Neuronal stem cell (in vitro differentiated cells): ENCODE measurements at regions not wholly inside any gene's neighbourhood (a gene's known extent, or its start where the extent isn't known, plus 50 kb on each side); places are given as distances from the start of the nearest gene placed in this dataset.
A peak's percentile ranks its signal among the peaks of the same experiment; 100 is the strongest.

Experiments
- DNase-seq: peaks from one replicate; pipeline ENCODE4 v3.0.0-alpha.2; 2013; ENCODE audit warnings: low spot score
- H2AFZ ChIP-seq: one replicate; pipeline ENCODE4 v1.6.1; 2013; ENCODE audit warnings: mild to moderate bottlenecking, low read length, inconsistent platforms
- H2AK5ac ChIP-seq: 2 replicates; pipeline ENCODE4 v1.6.1; 2013; ENCODE audit warnings: low read depth, mild to moderate bottlenecking, inconsistent platforms, low read length, moderate library complexity, mixed read lengths
- H2BK120ac ChIP-seq: 2 replicates; pipeline ENCODE4 v1.6.1; 2013; ENCODE audit warnings: low read depth, mild to moderate bottlenecking, inconsistent platforms, low read length, moderate library complexity, mixed read lengths
- H2BK12ac ChIP-seq: one replicate; pipeline ENCODE4 v1.6.1; 2013; ENCODE audit warnings: low read length, inconsistent platforms
- H2BK15ac ChIP-seq: 2 replicates; pipeline ENCODE4 v1.6.1; 2013; ENCODE audit warnings: mild to moderate bottlenecking, low read length, inconsistent platforms, mixed read lengths
- H2BK5ac ChIP-seq: one replicate; pipeline ENCODE4 v1.6.1; 2013; ENCODE audit warnings: inconsistent platforms, mild to moderate bottlenecking, low read length, moderate library complexity
- H3K14ac ChIP-seq: one replicate; pipeline ENCODE4 v1.6.1; 2013; ENCODE audit warnings: low read length, inconsistent platforms
- H3K18ac ChIP-seq: 2 replicates; pipeline ENCODE4 v1.6.1; 2013; ENCODE audit warnings: low read length, inconsistent platforms
- H3K23ac ChIP-seq: 2 replicates; pipeline ENCODE4 v1.6.1; 2013; ENCODE audit warnings: low read depth, mild to moderate bottlenecking, mixed read lengths, low read length, inconsistent platforms; ENCODE audit not compliant: poor library complexity
- H3K27ac ChIP-seq: replicated peaks from 3 replicates; pipeline ENCODE4 v1.5.1; 2013; ENCODE audit warnings: low read length, inconsistent platforms
- H3K27me3 ChIP-seq, 3 experiments: 2 replicates each; pipeline ENCODE4 v1.6.1; 2013; ENCODE audit warnings: low read length in 3 of 3, mild to moderate bottlenecking in 2 of 3, inconsistent platforms in 1 of 3, low read depth in 1 of 3, mixed read lengths in 1 of 3, moderate library complexity in 1 of 3; ENCODE audit not compliant: control insufficient read depth in 3 of 3, insufficient read depth in 3 of 3
- H3K36me3 ChIP-seq, 2 donors: replicated peaks in 1 of 2; 2 replicates each; pipeline ENCODE4 v1.6.1; 2013; ENCODE audit warnings: low read length in 2 of 2; ENCODE audit not compliant: control insufficient read depth in 2 of 2, insufficient read depth in 2 of 2
- H3K4ac ChIP-seq: 2 replicates; pipeline ENCODE4 v1.6.1; 2013; ENCODE audit warnings: inconsistent platforms, mild to moderate bottlenecking, low read length, moderate library complexity
- H3K4me1 ChIP-seq, 2 donors: 1 replicate in 1 of 2; 2 replicates in 1 of 2; pipeline ENCODE4 v1.6.1; 2013; ENCODE audit warnings: low read length in 2 of 2, low read depth in 1 of 2; ENCODE audit not compliant: control insufficient read depth in 2 of 2, insufficient read depth in 1 of 2
- H3K4me2 ChIP-seq: one replicate; pipeline ENCODE4 v1.6.1; 2013; ENCODE audit warnings: mild to moderate bottlenecking, low read length, inconsistent platforms; ENCODE audit not compliant: insufficient read depth, poor library complexity, severe bottlenecking
- H3K4me3 ChIP-seq, 2 donors: 2 replicates each; pipeline ENCODE4 v1.5.1; 2013; ENCODE audit warnings: low read length in 2 of 2, mild to moderate bottlenecking in 2 of 2, inconsistent platforms in 1 of 2, moderate library complexity in 1 of 2
- H3K79me1 ChIP-seq: one replicate; pipeline ENCODE4 v1.6.1; 2013; ENCODE audit warnings: low read depth, mild to moderate bottlenecking, inconsistent platforms, low read length, moderate library complexity
- H3K9ac ChIP-seq: one replicate; pipeline ENCODE4 v1.6.1; 2013; ENCODE audit warnings: mild to moderate bottlenecking, low read depth, low read length, inconsistent platforms; ENCODE audit not compliant: poor library complexity
- H3K9me3 ChIP-seq, 2 donors: replicated peaks in 1 of 2; 2 replicates each; pipeline versions ENCODE3 to v1.6.1; 2013; ENCODE audit warnings: low read length in 2 of 2, mild to moderate bottlenecking in 2 of 2, inconsistent platforms in 1 of 2, low read depth in 1 of 2, mixed read lengths in 1 of 2, moderate library complexity in 1 of 2; ENCODE audit not compliant: control insufficient read depth in 2 of 2, insufficient read depth in 1 of 2
- H4K8ac ChIP-seq: one replicate; pipeline ENCODE4 v1.6.1; 2013; ENCODE audit warnings: low read depth, mild to moderate bottlenecking, inconsistent platforms, low read length, moderate library complexity
- H4K91ac ChIP-seq: one replicate; pipeline ENCODE4 v1.6.1; 2013; ENCODE audit warnings: low read length, low read depth, mild to moderate bottlenecking, inconsistent platforms; ENCODE audit not compliant: poor library complexity
- WGBS, 2 donors: extraction: QIAGEN DNeasy Blood & Tissue Kit; methylation state at CpG; one replicate each; pipeline ENCODE4 v1.1.7; 2013; ENCODE audit warnings: missing lambda C conversion rate in 2 of 2, mixed read lengths in 1 of 2; ENCODE audit not compliant: insufficient read length in 2 of 2, insufficient replicate concordance in 1 of 2; ENCODE audit errors: extremely low coverage in 2 of 2; 5-methylcytosine and 5-hydroxymethylcytosine counted together

GRCh38 chr2:5911718-5912117 is 219.5 kb downstream of the SOX11 start:
- H3K23ac ChIP-seq = no peak overlapping the region
- H2BK12ac ChIP-seq = no peak overlapping the region
- peaks cover 0 to 2% of the 10 kb centered on the region in 2 donors for H3K9me3 ChIP-seq
- no peak overlapping the region for H3K18ac ChIP-seq
- H2AFZ ChIP-seq = peak overlapping the region; percentile 17
- H3K27me3 ChIP-seq = no peaks in the 10 kb centered on the region
- WGBS, 2 donors = no CpG with 5 or more reads among the region's 3 CpGs
- H3K4ac ChIP-seq = no peak overlapping the region
- no peaks in the 10 kb centered on the region for H3K36me3 ChIP-seq
- no peak for DNase-seq
- no peak overlapping the region for H2AK5ac ChIP-seq
- H2BK120ac ChIP-seq = no peak overlapping the region
- no peak overlapping the region for H2BK15ac ChIP-seq
- peaks cover 7 to 11% of the 10 kb centered on the region in 2 donors for H3K4me1 ChIP-seq
- no peak overlapping the region for H3K4me2 ChIP-seq
- H3K27ac ChIP-seq = no peak overlapping the region
- no peaks in the 10 kb centered on the region for H3K79me1 ChIP-seq
- no peak overlapping the region for H3K14ac ChIP-seq
- H4K91ac ChIP-seq = no peak overlapping the region
- no peak overlapping the region for H2BK5ac ChIP-seq
- H4K8ac ChIP-seq = no peak overlapping the region
- no peak overlapping the region for H3K9ac ChIP-seq
- H3K4me3 ChIP-seq = no peak overlapping the region

- Histone ChIP-seq H2BK12ac (no peak overlapping the region), H2AFZ (no peak overlapping the region), H3K4me3 (no peak overlapping the region), H3K4me1 (peaks cover 7 to 11% of the 10 kb centered on the region in 2 donors), H3K27me3 (no peaks in the 10 kb centered on the region), H2BK120ac (no peak overlapping the region), H3K79me1 (no peaks in the 10 kb centered on the region), H3K9ac (no peak overlapping the region), H2BK5ac (no peak overlapping the region), H4K91ac (no peak overlapping the region), H3K27ac (no peak overlapping the region), H3K18ac (no peak overlapping the region), H3K23ac (no peak overlapping the region), H3K4me2 (no peak overlapping the region), H2BK15ac (no peak overlapping the region), H3K36me3 (no peaks in the 10 kb centered on the region), H3K4ac (no peak overlapping the region), H4K8ac (no peak overlapping the region), H3K14ac (no peak overlapping the region), H3K9me3 (peaks cover 4 to 22% of the 10 kb centered on the region in 2 donors), H2AK5ac (no peak overlapping the region)
- no peak for DNase-seq
- no CpG with 5 or more reads among the region's 9 CpGs for WGBS, 2 donors
Measured at GRCh38 chr2:5913711-5914395, 221.7 kb downstream of the SOX11 start.

DNA sequence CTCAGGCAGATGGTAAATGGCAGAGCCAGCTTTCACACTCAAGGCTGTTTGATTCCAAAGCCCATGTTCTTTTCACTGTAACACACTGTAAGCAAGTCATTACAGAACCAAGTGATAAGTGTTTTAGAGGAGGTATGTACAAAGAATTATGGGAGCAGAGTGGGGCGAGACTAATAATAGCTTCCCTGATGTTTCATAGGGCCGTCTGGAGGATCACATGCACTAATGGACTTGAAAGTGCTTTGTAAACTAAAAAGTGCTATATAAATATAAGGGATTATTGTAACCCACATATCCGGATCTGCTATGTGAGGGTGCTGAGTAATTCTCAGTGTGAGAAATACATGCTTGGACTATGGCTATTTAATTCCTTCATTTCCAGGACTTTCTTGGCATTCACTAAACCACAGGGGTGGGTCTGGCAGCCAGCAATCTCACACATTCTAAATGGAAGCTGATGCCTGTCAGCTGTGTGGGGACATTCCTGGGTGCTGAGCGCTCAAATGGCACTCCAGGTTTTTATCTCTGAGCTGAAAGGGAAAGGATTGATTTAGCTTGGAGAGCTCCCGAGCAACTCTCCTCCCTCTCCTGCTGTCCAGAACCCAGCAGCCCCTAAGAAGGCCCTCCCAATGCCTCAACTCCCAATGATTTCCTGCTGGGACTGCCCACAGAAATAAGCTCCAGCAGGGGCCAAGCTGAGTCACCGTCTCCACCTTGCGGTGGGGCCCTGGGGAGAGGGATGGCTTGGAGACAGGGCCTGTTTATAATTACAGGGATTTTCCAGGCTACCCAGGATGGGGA is 222.8 kb downstream of the SOX11 start:
- no CpG with 5 or more reads among the region's 7 CpGs for WGBS, 2 donors
- Histone ChIP-seq H2AK5ac (no peak overlapping the region), H4K8ac (no peak overlapping the region), H3K27ac (peak overlapping the region; percentile 71), H2AFZ (peak overlapping the region; percentile 70), H3K9ac (no peak overlapping the region), H3K9me3 (peaks cover 4 to 29% of the 10 kb centered on the region in 2 donors), H2BK120ac (peak overlapping the region; percentile 65), H3K14ac (no peak overlapping the region), H2BK12ac (no peak overlapping the region), H2BK15ac (peak overlapping the region; percentile 25), H4K91ac (no peak overlapping the region), H3K79me1 (no peaks in the 10 kb centered on the region), H3K4ac (no peak overlapping the region), H3K18ac (peak overlapping the region; percentile 44), H3K4me3 (no peak overlapping the region), H3K27me3 (no peaks in the 10 kb centered on the region), H2BK5ac (peak overlapping the region; percentile 7), H3K36me3 (no peaks in the 10 kb centered on the region), H3K4me2 (no peak overlapping the region), H3K23ac (no peak overlapping the region), H3K4me1 (peaks cover 7 to 11% of the 10 kb centered on the region in 2 donors)
- peak; percentile 24 for DNase-seq

DNA sequence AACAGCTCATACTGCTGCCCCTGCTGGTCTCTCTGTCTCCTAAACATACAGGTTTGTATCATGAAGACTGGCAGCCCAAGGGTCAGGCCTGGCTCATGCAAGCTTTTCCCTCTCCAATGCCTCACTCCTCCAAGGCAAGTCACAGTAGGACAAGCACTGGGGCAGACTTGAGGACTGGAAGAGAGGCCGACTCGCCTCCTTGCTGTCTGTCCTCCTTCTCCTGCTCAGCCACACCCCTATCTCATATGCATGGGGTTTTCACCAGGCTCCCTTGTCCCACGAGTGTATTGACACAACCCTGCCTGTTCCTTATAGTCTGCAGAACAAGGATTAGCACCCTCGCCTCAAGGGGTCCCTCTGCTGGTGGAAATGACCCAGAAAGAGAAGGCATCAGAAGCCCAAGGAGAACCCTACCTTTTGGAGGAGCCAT is 223.7 kb downstream of the SOX11 start:
- no peak overlapping the region for H2BK120ac ChIP-seq
- no peak overlapping the region for H4K91ac ChIP-seq
- no peak overlapping the region for H3K4me2 ChIP-seq
- no peak overlapping the region for H3K4me3 ChIP-seq
- no peaks in the 10 kb centered on the region for H3K36me3 ChIP-seq
- H3K9ac ChIP-seq = no peak overlapping the region
- peak overlapping the region; percentile 25 for H2BK15ac ChIP-seq
- peaks cover 4 to 29% of the 10 kb centered on the region in 2 donors for H3K9me3 ChIP-seq
- H3K79me1 ChIP-seq = no peaks in the 10 kb centered on the region
- DNase-seq = no peak
- no peak overlapping the region for H3K4ac ChIP-seq
- no peak overlapping the region for H4K8ac ChIP-seq
- H3K23ac ChIP-seq = no peak overlapping the region
- peak overlapping the region; percentile 55 for H3K18ac ChIP-seq
- H2AK5ac ChIP-seq = peak overlapping the region; percentile 58
- peak overlapping the region; percentile 71 for H3K27ac ChIP-seq
- peak overlapping the region; percentile 53 for H2BK12ac ChIP-seq
- H3K4me1 ChIP-seq = peaks cover 7 to 11% of the 10 kb centered on the region in 2 donors
- H3K14ac ChIP-seq = no peak overlapping the region
- H2AFZ ChIP-seq = peak overlapping the region; percentile 70
- peak overlapping the region; percentile 7 for H2BK5ac ChIP-seq
- no CpG with 5 or more reads among the region's 4 CpGs for WGBS, 2 donors
- no peaks in the 10 kb centered on the region for H3K27me3 ChIP-seq
